ENCODE measurements at regions not wholly inside any gene's neighbourhood (a gene's known extent, or its start where the extent isn't known, plus 50 kb on each side); places are given as distances from the start of the nearest gene placed in this dataset.

DNA sequence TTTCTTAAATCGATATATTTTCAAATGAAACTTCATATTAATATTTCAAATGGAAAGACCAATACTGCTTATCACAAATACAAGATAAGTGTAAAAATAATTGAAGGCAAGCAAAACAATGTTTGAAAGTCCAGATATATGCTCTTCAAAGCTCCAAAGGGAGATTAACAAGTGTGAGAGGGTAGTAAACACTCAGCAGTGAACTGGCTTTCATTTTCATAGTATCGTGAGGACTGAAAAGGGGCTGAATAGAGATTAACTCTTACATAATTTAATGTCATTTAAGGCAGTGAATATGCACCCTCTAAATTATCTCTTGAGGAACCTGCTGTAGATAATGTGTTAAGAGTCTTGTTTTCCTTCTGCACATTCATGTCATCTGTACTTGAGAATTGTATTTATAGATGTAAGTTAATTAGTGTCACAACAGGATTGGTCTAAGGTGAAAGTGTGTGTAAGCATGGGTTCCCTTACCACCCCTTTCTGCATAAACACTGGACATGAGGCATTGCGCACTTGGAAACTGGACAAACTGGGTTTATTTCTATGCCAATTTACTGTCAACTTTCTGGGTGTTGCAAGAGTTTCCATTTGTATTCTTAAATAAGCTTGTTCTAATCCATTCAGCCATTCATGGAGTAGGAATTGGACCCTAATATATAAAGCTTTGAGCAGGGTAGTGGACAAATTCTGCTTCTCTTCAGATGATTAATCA, 76.7 kb upstream of the SESTD1 start:
- Histone ChIP-seq H3K27me3 (replicated peaks in 1 of 2; ENCODE audit: control insufficient read depth in 2 of 2, insufficient read depth in 2 of 2, low read length in 1 of 2) (no peaks in the 10 kb centered on the region; a peak in 1 of 4 replicates), H3K4me3 (no peak overlapping the region), H4K20me1 (ENCODE audit: control insufficient read depth, insufficient read depth) (no peaks in the 10 kb centered on the region), H2AFZ (ENCODE audit: control insufficient read depth, low read depth, low read length) (no peak overlapping the region), H3K9ac (ENCODE audit: control insufficient read depth, insufficient read depth, low read length) (no peak overlapping the region), H3K79me2 (ENCODE audit: control insufficient read depth, insufficient read depth, low read length) (no peaks in the 10 kb centered on the region), H3K4me1 (ENCODE audit: control insufficient read depth, insufficient read depth, low read length) (no peaks in the 10 kb centered on the region), H3K4me2 (ENCODE audit: control insufficient read depth, insufficient read depth) (no peak overlapping the region; the same call in 1 of the 2 replicates), H3K27ac (ENCODE audit: control insufficient read depth, insufficient read depth) (no peak overlapping the region), H3K36me3 (ENCODE audit: control insufficient read depth in 2 of 2, insufficient read depth in 2 of 2, low read length in 1 of 2) (no peaks in the 10 kb centered on the region), H3K9me3 (replicated peaks; ENCODE audit: control insufficient read depth, insufficient read depth, low read length) (no peaks in the 10 kb centered on the region)
- FAIRE-seq (no peak), ATAC-seq (0 out of 3 replicates have a peak, but pooled peaks have one; percentile 29), DNase-seq (ENCODE audit: low read depth, low spot score) (no peak)
- no TSS peak for BruUV-seq (replicated peaks)
- in situ Hi-C loops (cut with MboI), result no loop called here
- TF ChIP-seq MTA2 (IDR thresholded peaks at IDR 0.05; ENCODE audit: low read depth) (no peak), HDAC2 (IDR thresholded peaks at IDR 0.05) (no peak), KAT2A (conservative IDR thresholded peaks at IDR 0.05; ENCODE audit: control insufficient read depth, low read depth, low read length) (no peak)
- TF ChIP-seq, protein P1, sequence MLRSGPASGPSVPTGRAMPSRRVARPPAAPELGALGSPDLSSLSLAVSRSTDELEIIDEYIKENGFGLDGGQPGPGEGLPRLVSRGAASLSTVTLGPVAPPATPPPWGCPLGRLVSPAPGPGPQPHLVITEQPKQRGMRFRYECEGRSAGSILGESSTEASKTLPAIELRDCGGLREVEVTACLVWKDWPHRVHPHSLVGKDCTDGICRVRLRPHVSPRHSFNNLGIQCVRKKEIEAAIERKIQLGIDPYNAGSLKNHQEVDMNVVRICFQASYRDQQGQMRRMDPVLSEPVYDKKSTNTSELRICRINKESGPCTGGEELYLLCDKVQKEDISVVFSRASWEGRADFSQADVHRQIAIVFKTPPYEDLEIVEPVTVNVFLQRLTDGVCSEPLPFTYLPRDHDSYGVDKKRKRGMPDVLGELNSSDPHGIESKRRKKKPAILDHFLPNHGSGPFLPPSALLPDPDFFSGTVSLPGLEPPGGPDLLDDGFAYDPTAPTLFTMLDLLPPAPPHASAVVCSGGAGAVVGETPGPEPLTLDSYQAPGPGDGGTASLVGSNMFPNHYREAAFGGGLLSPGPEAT (IDR thresholded peaks at IDR 0.05; ENCODE audit: low read depth), result no peak
- CTCF ChIA-PET, result interaction anchor here (1.1 to 2.2 kb wide), 3 partner anchors 30 to 122 kb away, joined by 3 to 11 read pairs (median 4); no protein-coding TSS in a partner anchor
- RAD21 ChIA-PET (ENCODE audit: unreplicated experiment), result interaction anchor here (0.9 to 1.2 kb wide), 2 partner anchors 12 to 122 kb away, joined by 3 read pairs; no protein-coding TSS in a partner anchor
- SMC1A ChIA-PET (ENCODE audit: uncharacterized antibody, unreplicated experiment), result interaction anchor here (1.3 kb wide), 1 partner anchor 17 kb away, joined by 3 read pairs; no protein-coding TSS in a partner anchor
- WGBS (ENCODE audit: insufficient coverage, insufficient replicate concordance, low lambda C conversion rate, missing lambda C conversion rate), result 34% methylated on average over 3 of the region's 3 CpGs
- intact Hi-C loops (cut with micrococcal nuclease; ENCODE audit: unreplicated experiment), result no loop called here
- POLR2A ChIA-PET, result no interaction called here

DNA sequence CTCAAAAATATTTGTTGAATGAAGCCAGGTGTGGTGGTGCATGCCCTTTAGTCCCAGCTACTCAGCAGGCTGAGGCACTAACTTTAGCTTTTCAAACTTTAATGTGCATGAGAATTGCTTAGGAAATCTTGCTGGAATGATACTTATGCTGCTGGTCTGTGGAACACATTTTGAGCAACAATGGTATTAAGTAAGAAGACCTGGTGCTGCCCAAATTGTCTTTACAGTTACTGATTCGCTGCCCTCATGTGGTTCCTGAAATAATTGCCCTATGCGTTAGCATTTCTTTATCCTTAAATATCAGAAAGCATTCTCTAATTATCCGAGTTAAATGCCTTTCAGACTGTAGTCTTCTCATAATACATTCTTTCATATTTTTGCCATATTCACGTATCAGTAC, 76.0 kb upstream of the SESTD1 start:
- SMC1A ChIA-PET (ENCODE audit: uncharacterized antibody, unreplicated experiment), result no interaction called here
- RAD21 ChIA-PET (ENCODE audit: unreplicated experiment), result no interaction called here
- intact Hi-C loops (cut with micrococcal nuclease; ENCODE audit: unreplicated experiment), result loop anchor here (1.0 kb wide), 1 partner anchor 121 kb away; no protein-coding TSS in a partner anchor
- Histone ChIP-seq H3K4me2 (ENCODE audit: control insufficient read depth, insufficient read depth) (no peak overlapping the region), H3K27me3 (replicated peaks in 1 of 2; ENCODE audit: control insufficient read depth in 2 of 2, insufficient read depth in 2 of 2, low read length in 1 of 2) (no peaks in the 10 kb centered on the region; a peak in 1 of 4 replicates), H2AFZ (ENCODE audit: control insufficient read depth, low read depth, low read length) (no peak overlapping the region), H4K20me1 (ENCODE audit: control insufficient read depth, insufficient read depth) (no peaks in the 10 kb centered on the region), H3K36me3 (ENCODE audit: control insufficient read depth in 2 of 2, insufficient read depth in 2 of 2, low read length in 1 of 2) (no peaks in the 10 kb centered on the region), H3K4me1 (ENCODE audit: control insufficient read depth, insufficient read depth, low read length) (no peaks in the 10 kb centered on the region), H3K27ac (ENCODE audit: control insufficient read depth, insufficient read depth) (no peak overlapping the region), H3K9me3 (replicated peaks; ENCODE audit: control insufficient read depth, insufficient read depth, low read length) (no peaks in the 10 kb centered on the region), H3K9ac (ENCODE audit: control insufficient read depth, insufficient read depth, low read length) (no peak overlapping the region), H3K4me3 (no peak overlapping the region), H3K79me2 (ENCODE audit: control insufficient read depth, insufficient read depth, low read length) (no peaks in the 10 kb centered on the region)
- 35% methylated on average over 4 of the region's 4 CpGs for WGBS (ENCODE audit: insufficient coverage, insufficient replicate concordance, low lambda C conversion rate, missing lambda C conversion rate)
- in situ Hi-C loops (cut with MboI), result no loop called here
- POLR2A ChIA-PET, result no interaction called here
- CTCF ChIA-PET, result interaction anchor here (0.6 to 2.2 kb wide), 5 partner anchors 12 to 148 kb away, joined by 3 to 11 read pairs (median 4); no protein-coding TSS in a partner anchor
- BruUV-seq (replicated peaks), result no TSS peak
- DNase-seq (ENCODE audit: low read depth, low spot score) (no peak), ATAC-seq (peak; percentile 47; the same call in 1 of the 3 replicates), FAIRE-seq (no peak)
- TF ChIP-seq, protein P2, sequence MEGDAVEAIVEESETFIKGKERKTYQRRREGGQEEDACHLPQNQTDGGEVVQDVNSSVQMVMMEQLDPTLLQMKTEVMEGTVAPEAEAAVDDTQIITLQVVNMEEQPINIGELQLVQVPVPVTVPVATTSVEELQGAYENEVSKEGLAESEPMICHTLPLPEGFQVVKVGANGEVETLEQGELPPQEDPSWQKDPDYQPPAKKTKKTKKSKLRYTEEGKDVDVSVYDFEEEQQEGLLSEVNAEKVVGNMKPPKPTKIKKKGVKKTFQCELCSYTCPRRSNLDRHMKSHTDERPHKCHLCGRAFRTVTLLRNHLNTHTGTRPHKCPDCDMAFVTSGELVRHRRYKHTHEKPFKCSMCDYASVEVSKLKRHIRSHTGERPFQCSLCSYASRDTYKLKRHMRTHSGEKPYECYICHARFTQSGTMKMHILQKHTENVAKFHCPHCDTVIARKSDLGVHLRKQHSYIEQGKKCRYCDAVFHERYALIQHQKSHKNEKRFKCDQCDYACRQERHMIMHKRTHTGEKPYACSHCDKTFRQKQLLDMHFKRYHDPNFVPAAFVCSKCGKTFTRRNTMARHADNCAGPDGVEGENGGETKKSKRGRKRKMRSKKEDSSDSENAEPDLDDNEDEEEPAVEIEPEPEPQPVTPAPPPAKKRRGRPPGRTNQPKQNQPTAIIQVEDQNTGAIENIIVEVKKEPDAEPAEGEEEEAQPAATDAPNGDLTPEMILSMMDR (IDR thresholded peaks at IDR 0.05 in 2 of 3, conservative IDR thresholded peaks at IDR 0.05 in 1 of 3; ENCODE audit: control insufficient read depth in 2 of 3, extremely low read depth in 1 of 3, insufficient read depth in 1 of 3, low read depth in 3 of 3, low read length in 3 of 3), result peak; percentile 11 to 33 (median 28); a peak in 1 of 6 replicates
- TF ChIP-seq RAD21 (IDR thresholded peaks at IDR 0.05; ENCODE audit: insufficient read depth, low read depth, low read length), result peak; percentile 57
- TF ChIP-seq, protein P3, sequence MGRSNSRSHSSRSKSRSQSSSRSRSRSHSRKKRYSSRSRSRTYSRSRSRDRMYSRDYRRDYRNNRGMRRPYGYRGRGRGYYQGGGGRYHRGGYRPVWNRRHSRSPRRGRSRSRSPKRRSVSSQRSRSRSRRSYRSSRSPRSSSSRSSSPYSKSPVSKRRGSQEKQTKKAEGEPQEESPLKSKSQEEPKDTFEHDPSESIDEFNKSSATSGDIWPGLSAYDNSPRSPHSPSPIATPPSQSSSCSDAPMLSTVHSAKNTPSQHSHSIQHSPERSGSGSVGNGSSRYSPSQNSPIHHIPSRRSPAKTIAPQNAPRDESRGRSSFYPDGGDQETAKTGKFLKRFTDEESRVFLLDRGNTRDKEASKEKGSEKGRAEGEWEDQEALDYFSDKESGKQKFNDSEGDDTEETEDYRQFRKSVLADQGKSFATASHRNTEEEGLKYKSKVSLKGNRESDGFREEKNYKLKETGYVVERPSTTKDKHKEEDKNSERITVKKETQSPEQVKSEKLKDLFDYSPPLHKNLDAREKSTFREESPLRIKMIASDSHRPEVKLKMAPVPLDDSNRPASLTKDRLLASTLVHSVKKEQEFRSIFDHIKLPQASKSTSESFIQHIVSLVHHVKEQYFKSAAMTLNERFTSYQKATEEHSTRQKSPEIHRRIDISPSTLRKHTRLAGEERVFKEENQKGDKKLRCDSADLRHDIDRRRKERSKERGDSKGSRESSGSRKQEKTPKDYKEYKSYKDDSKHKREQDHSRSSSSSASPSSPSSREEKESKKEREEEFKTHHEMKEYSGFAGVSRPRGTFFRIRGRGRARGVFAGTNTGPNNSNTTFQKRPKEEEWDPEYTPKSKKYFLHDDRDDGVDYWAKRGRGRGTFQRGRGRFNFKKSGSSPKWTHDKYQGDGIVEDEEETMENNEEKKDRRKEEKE (IDR thresholded peaks at IDR 0.05), result no peak
- no peak for TF ChIP-seq ZNF622 (IDR thresholded peaks at IDR 0.05)
- no peak for TF ChIP-seq IKZF1 (conservative IDR thresholded peaks at IDR 0.05)

Data from GM12878 (cell line).